NCI-H1694 treated with DMSO at 0.1 percent for 48 hours (cell line): ENCODE measurements at regions not wholly inside any gene's neighbourhood (a gene's known extent, or its start where the extent isn't known, plus 50 kb on each side); places are given as distances from the start of the nearest gene placed in this dataset.

Experiments
- DNase-seq: peaks from one replicate; lab custom pipeline; 2025; lab: John Stamatoyannopoulos, UW

DNA sequence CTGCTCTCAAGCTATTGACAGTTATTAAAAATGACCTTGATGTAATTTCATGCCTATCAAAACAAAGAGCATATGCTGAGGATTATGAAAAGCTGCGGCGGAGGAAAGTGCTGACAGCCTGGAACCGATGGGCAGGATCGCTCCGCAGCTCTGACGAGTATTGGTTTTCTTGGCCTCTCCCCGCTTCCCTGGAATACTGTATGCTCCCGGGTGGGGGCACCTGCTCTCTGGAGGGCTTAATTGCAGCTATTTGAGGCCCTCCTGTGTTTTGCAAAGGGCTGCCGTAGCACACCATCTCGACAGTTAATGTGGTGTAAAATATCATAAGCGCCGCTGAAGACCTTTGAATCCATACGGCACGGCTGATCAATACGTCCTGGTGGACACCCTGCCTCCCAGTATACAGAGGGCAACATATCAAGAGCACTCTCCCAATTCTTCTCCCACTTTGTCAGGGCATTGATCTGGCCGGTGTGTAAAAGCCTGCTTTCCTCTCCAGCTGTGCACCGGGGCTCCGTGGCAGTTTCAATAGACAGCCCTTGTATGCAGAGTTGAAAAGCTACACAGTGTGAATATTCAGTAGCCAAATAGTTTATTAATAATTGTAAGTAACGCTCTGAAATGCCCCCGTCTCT, 662.4 kb downstream of the GALR1 start:
- DNase-seq = no peak

DNA sequence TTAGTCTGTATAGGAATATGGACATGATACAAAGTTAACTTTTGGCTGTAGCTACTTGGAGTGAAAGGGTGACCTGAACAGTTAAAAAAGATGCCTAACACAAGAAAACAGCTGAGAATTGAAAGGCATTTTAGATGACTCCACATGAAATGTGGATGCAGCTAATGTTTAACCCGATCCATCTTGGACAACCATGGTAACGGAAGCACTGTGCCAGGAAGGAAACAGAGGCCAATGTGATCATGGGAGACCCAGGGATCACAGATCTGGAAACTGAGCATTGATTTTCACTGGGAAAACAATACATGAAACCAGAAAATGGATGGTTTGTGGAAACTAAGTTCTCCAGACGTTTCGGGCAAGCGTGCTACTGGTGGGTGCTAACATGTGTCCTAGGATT, 669.1 kb downstream of the GALR1 start:
- DNase-seq = no peak

DNA sequence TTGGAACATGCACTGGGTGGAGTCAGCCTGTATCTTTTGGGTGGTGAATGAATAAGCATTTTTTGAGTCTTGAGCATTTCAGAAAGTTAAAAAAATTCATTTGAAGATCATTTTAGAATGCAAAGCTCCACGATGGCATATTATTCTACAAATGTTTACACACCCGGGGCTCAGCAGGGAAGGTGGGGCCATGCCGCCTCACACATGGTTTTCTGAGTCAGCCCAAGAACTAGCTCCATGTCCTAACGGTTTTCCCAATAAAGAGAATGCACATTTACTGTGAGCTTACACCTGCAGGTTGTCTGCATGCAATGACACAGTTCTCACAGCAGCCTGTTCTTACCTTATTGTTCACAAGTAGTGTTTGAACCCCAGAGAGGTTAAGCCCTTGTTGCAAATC, 670.3 kb downstream of the GALR1 start:
- DNase-seq = no peak

DNA sequence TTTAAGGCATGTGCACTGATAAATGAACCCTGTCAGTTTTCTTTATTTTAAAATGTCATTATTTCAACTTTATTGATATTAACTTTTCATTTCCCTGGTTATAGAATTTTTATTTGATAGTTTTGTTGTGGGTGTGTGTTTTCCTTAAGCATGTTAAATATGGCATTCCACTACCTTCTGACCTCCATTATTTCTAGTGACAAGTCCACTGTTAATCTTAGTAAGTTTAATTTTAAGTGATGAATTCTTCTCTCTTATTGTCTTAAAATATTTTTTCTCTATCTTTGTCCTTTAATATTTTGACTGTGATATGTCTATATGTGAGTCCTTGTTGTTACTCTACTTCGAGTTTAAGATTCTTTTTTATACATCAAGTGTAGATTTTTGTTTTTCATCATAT, 685.7 kb downstream of the GALR1 start:
- DNase-seq = no peak

DNA sequence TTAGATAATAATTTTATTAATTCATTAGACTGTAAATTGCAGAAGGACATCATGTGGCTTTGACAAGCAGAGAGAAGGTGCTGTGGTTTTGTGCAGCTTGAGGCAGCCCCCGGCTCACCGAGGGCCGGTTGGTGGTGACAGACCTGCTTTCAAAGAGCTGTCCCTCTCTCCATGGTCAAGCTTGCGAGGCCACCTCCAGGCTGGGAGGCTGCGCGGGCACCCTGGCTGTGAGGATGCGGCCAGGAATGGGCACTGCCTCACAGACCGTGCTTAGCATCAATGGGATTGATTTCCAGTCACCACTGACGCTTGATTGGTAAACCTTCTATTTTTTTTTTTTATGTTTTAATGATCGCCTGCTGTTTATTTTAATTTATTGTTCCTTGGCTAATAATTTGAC, 690.9 kb downstream of the GALR1 start:
- DNase-seq = no peak

DNA sequence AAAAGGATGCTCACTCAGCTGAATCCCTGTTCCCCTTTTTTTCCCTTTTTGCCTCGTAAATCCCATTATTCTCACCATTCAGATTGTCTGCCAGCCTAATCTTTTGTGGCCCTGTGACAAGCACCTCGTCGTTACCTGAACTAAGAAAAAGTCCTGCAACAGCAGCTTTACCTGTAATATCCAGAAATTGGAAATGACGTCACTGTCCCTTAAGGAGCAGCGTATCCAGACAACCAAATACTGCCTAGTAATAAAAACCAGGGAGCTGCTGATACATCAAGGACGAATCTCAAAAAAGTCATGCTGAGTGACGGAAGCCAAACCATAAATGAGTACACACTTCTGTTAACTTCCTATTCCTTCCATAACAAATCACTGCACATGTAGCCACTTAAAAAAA, 694.9 kb downstream of the GALR1 start:
- DNase-seq = no peak

DNA sequence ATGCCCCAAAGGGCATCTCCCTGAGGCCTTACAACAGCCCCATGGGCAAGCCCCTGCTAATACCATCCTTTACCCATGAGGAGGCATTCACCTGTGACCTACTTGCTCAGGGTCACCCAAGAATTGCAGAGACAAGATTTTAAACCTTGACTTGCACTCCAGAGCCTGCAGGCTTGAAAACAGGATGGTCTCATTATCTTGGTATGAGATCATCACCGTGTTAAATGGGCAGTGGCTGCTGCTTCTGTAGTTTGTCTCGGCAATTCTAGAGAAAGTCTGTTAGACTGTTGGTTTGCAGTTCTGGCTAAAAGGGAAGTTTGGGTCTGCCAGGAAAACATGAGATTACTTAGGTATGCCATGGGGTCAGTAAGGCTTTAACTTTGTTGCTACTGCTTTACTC, 698.9 kb downstream of the GALR1 start:
- no peak for DNase-seq

DNA sequence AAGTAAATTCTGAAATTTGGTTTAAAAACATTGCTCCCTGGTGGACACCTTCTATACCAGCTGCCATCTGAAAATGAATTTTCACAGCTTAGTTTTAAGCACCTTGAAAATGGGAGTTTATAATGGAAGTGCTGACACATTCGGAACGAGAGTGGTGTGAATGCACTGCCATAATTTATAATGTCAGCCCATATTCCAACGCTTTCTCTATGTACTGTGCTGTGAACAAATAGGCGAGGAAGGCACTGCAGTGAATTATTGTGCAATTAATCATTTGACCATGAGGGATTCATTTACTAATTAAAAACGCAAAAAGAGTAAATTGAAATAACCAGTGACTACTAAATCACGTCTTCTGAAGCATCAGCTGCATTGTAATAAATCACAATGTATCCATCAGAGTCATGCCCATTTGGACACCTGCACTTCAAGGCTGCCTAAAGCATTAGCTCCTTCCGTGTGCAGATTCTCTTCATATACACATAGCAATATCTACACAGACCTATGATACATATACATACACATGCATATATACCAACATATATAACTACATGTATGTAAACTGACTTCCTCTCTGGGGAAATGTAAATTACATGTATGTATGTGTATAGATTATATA, 699.8 kb downstream of the GALR1 start:
- no peak for DNase-seq

DNA sequence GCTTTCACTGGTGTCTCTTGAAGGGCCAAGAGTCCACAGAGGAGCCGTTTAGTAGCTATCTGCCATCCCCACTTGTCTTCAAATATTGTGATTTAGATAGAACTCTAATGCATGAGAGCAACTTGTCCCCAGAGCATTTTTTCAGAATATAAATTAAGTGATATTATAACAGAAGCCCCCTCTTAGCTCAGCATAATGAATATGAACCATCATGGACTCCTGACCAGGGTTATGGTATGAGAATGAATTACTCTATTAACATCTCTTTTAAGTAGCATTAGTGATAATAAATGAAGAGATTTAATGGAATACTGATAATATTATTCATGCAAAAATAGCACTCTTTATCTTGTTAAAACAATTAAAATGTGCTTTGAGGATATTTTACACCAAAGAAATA, 709.6 kb downstream of the GALR1 start:
- no peak for DNase-seq

DNA sequence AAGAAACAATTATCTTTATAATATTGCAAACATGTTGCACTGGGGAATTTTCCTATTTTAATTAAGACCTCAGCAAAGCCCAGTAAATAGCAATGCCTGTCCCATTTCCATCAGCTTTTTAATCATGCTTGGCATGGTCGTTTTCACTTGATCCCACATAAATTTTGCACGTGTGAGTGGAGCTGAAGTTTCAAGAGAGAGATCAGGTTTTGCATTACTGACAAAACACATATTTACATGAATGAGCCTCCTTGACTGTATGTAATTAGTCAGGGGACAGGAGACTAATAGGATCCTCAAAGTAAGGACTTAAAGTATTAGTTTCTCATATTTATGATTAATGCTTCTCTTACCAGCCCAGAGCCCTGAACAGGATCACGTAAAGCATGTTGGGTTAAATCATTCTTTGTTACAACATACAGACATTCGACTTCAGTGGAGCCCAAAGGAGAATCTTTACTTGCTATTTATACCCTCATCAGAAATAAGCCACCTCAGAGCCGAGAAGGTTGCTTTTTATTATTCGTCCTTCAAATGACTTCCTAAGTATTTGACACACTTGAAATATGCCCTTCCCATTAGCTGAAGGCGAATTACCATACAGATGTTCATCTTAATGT, 711.3 kb downstream of the GALR1 start:
- DNase-seq = no peak

DNA sequence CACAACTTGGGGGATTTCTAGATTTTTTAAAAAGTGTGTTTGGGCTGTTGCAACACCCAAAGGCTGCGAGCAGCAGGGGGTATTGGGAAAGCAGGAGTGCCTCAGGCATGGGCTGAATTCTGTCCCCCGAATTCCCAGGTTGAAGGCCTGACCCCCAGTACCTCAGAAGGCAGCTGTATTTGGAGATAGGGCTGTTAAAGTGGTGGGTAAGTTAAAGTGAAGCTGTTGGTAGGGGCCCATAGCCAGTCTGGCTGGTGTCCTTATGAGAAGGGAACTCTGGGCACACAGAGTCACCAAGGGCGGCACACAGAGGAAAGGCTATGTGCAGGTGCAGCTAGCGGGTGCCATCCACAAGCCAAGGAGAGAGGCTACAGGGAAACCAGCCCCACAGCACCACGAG, 717.4 kb downstream of the GALR1 start:
- DNase-seq = no peak

DNA sequence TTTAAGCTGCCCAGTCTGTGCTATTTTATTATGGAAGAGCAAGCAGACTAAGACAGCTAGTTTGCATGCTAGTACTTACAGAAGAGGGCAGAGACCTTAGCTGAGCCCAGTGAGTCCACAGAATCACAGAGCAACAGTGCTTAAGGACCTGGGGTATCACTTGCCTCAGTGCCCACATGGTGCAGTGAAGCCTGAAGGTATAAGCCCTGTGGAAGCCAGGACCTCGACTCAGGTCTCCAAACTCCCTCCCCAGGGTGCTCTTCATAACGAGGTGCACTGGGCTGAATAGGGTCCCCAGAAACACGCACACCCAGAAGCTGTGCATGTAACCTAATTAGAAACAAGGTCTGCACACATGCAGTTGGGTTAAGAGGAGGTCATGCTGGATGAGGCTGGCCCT, 718.1 kb downstream of the GALR1 start:
- DNase-seq = no peak

DNA sequence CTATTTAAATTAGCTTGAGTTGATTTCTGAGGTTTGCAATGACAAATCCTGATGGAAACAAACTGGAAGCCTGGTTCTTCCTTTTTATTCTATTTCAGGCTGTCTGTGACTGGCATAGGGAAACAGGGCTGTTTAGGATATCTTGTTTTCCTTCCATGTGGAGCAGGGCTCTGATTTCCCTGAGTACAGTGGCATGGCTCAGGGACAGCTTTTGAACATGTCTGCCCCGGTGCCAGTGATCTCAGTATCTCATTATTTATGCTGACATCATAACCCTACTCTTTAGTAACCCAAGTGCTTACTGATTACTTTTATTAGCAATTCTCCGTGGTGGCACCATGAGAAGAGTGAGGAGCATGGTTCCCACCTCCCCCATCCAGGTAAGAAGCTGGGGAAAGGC, 720.3 kb downstream of the GALR1 start:
- no peak for DNase-seq

DNA sequence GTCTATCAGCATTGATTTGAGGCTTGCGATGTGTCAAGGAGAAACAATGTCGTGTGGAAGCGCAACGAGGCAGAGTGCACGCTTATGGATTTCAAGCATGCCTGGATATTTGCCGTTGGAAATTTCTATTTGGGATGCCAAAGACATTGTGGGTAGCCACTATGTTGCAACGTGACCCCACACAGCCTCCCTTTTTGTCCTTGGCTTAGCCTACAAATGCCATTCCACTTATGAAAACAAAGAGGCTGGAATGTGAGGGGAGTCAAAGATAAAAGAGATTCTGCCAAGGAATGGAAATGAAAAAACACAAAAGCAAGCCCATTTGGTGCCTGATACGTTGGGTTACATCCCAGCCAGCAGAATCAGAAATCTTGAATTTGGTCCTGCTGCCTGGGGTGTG, 721.2 kb downstream of the GALR1 start:
- no peak for DNase-seq

DNA sequence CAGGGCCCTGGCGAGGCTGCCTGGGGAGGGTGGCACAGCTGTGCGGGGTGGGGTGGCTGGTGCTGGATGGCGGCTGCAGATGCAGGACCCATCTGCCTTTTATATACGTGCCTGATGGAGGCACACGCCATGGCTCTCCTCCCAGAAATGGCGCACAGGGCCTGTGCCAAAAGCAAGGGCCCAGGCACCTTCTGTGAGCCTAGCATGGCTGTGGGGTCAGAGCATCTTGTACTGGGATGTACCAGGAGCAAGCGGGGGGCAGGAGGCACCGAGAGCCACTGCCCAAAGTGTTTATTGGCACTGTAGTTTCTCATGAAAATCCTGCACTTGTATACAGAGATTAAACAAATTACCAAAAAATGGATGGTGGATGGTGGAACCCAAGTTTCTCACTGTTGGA, 724.1 kb downstream of the GALR1 start:
- no peak for DNase-seq

DNA sequence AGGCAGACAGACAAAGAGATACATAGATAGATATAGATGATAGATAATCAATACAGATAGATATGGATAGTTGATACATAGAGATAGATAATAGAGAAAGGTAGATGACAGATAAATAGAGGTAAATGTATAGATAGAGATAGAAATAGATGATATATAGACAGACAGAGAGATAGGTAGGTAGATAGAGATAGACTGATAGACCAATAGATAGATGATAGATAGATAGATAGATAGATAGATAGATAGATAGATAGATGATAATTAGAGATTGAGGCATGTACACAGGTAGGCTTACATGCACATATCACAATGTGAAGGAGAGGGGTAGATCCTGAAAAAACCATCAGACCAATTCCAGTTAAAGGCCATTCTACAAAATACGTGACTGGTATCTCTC, 724.7 kb downstream of the GALR1 start:
- DNase-seq = no peak

DNA sequence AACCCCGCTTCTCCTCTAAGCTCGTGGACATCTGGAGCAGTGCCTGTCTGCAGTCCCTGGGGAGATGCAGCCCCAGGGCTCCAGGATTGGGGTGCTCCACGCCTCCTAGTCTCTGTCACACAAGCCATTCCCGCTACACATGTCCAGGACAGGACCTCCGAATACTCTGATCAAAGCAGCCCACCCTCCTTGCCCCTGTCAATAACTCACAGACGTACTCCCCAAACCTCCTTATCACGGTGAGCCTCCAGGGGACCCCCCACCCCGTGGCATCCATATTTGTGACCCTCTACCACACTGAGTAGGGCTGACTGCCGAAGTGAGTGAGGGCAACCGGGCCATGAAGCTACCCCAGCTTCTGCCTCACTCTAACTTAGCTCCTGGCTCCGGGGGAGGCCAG, 727.7 kb downstream of the GALR1 start:
- no peak for DNase-seq

DNA sequence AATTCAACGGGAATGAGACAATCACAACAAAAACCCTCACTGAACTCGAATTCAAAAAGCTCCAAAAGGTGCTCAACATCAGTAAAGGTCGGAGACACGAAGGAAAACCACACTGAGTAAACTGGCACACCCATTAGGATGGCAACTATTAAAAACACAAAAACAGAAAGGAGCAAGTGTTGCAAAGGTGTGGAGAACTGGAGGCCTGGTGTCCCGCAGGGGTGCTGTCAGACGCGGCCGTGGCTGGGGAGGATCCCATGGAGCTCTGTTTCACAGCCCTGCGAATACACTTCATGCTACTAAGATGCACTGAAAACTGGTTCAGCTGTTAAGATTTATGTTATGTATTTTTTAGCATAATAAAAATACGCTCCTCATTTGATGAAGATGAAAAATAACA, 730.6 kb downstream of the GALR1 start:
- DNase-seq = no peak

DNA sequence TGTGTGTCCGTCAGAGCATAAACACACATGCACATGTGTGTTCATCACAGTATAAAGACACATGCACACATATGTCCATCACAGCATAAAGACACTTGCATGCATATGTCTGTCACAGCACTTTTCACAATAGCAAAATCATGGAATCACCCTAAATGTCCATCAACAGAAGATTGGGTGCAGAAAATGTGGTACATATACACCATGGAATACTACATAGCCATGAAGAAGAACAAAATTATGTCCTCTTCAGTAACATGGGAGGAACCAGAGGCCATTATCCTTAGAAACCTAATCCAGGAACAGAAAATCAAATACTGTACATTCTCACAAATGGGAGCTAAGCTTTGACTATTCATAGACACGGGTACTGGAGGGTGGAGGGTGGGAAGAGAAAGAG, 732.2 kb downstream of the GALR1 start:
- DNase-seq = no peak

DNA sequence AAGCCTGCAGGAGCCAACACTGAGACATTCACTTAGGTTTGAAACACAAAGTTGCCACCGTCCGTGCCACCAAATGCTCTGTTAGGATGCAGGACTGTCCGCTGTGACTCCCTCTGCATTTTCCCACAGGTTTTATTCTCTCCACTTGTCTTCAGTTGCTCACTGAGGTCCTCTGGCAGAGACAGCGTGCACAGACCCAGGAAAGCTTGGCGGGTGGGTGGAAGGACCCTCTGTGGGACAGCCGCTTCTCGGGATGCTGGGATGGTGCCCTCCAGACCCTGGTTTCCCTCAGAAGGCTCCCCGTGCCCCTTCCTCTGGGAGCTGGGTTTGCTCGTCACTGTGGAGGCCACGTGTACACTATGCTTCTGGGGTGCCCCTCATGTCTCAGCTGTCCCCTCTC, 733.6 kb downstream of the GALR1 start:
- no peak for DNase-seq

DNA sequence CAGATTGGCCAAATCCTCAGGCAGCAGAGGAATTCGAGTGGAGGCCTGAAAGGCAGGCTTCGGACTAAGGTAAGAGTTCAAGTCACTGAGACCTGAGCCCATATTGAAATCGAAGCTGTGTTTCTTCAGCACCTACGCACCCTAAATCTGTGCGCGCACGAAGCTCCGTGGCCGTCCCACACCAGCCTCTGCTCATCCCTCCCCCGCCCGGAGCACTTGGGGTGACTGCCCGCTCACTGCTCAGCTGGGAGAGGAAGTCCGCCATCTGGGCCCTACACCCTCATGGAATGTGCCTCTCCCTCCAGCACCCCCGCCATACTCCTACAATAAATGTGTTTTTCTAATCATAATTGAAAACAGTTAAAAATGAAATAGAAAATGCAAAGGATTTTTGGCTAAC, 734.5 kb downstream of the GALR1 start:
- no peak for DNase-seq

DNA sequence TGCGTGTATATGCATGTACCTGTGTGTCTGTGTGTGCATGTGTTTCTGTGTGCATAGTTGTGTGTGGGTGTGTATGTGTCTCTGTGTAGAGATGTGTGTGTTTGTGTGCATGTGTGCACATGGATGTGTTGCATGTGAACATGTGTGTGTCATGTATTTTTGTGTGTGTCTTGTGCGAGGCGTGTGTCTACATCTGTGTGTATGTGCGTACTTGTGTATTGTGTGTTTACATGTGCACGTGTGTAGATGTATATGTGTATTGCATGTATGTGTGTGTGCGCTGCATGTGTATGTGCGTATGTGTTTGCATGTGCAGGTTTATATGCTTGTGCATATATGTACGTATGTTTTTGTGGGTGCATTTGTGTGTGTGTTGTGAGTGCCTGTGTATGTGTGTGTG, 735.2 kb downstream of the GALR1 start:
- DNase-seq = no peak

DNA sequence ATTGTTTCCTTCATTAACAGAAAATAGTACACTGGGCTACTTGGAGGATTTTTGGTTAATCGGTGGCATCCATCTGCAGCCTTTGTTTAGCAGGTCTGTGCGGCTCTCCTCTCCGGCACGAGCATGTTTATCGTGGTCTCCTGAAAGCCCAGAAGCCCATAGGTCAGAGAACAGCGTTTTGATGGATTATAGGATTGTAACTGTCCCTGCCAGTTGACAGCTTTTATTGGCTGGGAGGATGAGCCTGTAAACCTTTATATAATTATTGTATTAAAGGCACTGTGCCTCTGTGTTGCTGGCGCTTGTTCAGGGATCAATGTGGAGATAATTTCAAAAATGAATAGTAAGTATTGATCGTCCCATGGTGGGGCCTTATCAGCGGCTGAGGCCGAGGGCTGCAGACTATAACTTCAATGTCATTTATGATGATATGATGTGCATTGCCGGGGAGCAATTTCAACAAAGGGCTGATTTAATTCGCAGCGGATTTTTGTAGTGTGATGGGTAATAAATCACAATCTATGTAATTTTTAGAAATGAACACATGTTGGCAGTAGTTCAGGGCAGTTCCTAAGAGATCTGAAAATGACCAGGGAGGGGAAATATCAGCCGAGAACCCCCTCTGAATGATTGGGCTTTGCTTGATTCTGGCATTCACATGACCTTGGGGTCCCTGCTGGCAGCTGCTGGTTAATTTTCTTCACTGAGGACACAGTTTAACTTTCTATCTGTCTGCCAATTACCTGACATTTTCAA, 736.1 kb downstream of the GALR1 start:
- no peak for DNase-seq
